ENCODE measurements at regions not wholly inside any gene's neighbourhood (a gene's known extent, or its start where the extent isn't known, plus 50 kb on each side); places are given as distances from the start of the nearest gene placed in this dataset.
"Not testable (repeated sequence)": the region's sequence is repeated elsewhere in the genome, so short reads cannot be mapped to it uniquely, and the experiment has no call there.

DNA sequence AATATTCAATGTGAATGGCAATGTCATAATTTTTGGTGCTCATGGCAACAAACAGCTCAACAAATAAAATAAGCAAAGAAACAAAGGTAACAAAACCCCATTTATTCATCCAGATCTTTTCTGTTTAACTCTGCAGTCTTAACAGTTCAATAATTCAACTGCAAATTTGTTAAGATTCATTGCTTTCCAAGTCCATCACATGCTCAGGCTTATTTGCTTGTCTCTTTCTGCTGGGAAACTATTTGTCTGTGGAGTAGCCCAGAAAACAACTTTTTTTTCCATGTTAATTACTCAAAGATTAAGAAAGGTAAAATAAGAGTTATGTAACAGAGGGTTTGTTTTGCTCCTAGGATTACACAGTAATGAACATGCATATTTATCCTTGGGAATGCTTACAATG, 92.6 kb upstream of the PNPT1 start:
- Histone ChIP-seq H3K4me1 (ENCODE audit: low read length) (no peaks in the 10 kb centered on the region), H3K4me3 (ENCODE audit: low read length) (no peak overlapping the region), H3K9me3 (replicated peaks; ENCODE audit: insufficient read depth, low read length) (no peaks in the 10 kb centered on the region), H4K20me1 (ENCODE audit: insufficient read depth, low read length) (no peaks in the 10 kb centered on the region), H3F3A (ENCODE audit: insufficient read depth, low read length) (no peaks in the 10 kb centered on the region), H3K27me3 (replicated peaks; ENCODE audit: insufficient read depth, low read length) (no peaks in the 10 kb centered on the region), H3K79me2 (ENCODE audit: low read length) (no peaks in the 10 kb centered on the region), H3K27ac (ENCODE audit: low read length) (no peak overlapping the region), H3K4me2 (ENCODE audit: low read depth, low read length) (no peak overlapping the region), H3K36me3 (replicated peaks; ENCODE audit: insufficient read depth, low read length) (no peaks in the 10 kb centered on the region), H3K9ac (ENCODE audit: low read length) (no peak overlapping the region), H3K9me2 (replicated peaks; ENCODE audit: insufficient read depth, low read length) (no peaks in the 10 kb centered on the region), H2AFZ (ENCODE audit: low read length) (no peak overlapping the region)
- TF ChIP-seq, protein P1, sequence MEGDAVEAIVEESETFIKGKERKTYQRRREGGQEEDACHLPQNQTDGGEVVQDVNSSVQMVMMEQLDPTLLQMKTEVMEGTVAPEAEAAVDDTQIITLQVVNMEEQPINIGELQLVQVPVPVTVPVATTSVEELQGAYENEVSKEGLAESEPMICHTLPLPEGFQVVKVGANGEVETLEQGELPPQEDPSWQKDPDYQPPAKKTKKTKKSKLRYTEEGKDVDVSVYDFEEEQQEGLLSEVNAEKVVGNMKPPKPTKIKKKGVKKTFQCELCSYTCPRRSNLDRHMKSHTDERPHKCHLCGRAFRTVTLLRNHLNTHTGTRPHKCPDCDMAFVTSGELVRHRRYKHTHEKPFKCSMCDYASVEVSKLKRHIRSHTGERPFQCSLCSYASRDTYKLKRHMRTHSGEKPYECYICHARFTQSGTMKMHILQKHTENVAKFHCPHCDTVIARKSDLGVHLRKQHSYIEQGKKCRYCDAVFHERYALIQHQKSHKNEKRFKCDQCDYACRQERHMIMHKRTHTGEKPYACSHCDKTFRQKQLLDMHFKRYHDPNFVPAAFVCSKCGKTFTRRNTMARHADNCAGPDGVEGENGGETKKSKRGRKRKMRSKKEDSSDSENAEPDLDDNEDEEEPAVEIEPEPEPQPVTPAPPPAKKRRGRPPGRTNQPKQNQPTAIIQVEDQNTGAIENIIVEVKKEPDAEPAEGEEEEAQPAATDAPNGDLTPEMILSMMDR (IDR thresholded peaks at IDR 0.05; ENCODE audit: low read length) = no peak
- no peak for TF ChIP-seq EZH2 (optimal IDR thresholded peaks at IDR 0.05; ENCODE audit: low read depth, low read length)
- TF ChIP-seq EZH2phosphoT487 (IDR thresholded peaks at IDR 0.05; ENCODE audit: low read length) = no peak
- no peak for DNase-seq

DNA sequence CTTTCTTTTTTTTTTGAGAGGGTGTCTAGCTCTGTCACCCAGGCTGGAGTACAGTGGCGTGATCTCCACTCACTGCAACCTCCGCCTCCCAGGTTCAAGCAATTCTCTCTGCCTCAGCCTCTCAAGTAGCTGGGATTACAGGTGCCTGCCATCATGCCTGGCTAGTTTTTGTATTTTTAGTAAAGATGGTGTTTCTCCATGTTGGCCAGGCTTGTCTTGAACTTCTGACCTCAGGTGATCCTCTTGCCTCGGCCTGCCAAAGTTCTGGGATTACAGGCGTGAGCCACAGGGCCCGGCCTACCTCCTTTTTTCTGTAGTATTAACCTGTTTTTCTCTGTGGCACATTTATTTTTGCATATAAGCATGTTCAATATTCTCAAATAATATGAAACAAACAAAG, 90.1 kb upstream of the PNPT1 start:
- H3K9me2 ChIP-seq (replicated peaks; ENCODE audit: insufficient read depth, low read length); H4K20me1 ChIP-seq (ENCODE audit: insufficient read depth, low read length); H3F3A ChIP-seq (ENCODE audit: insufficient read depth, low read length); H3K27ac ChIP-seq (ENCODE audit: low read length); H3K79me2 ChIP-seq (ENCODE audit: low read length); H2AFZ ChIP-seq (ENCODE audit: low read length); H3K4me3 ChIP-seq (ENCODE audit: low read length); DNase-seq; H3K9me3 ChIP-seq (replicated peaks; ENCODE audit: insufficient read depth, low read length); H3K9ac ChIP-seq (ENCODE audit: low read length); H3K36me3 ChIP-seq (replicated peaks; ENCODE audit: insufficient read depth, low read length); H3K27me3 ChIP-seq (replicated peaks; ENCODE audit: insufficient read depth, low read length); H3K4me2 ChIP-seq (ENCODE audit: low read depth, low read length): not testable (repeated sequence)
- peaks cover 19% of the 10 kb centered on the region for H3K4me1 ChIP-seq (ENCODE audit: low read length)

GRCh38 chr2:55782528-55783173, 89.0 kb upstream of the PNPT1 start:
- Histone ChIP-seq H3K9me2 (replicated peaks; ENCODE audit: insufficient read depth, low read length) (no peaks in the 10 kb centered on the region), H3K4me3 (ENCODE audit: low read length) (no peak overlapping the region), H4K20me1 (ENCODE audit: insufficient read depth, low read length) (no peaks in the 10 kb centered on the region), H3K79me2 (ENCODE audit: low read length) (no peaks in the 10 kb centered on the region), H3K4me1 (ENCODE audit: low read length) (peaks cover 19% of the 10 kb centered on the region), H3K36me3 (replicated peaks; ENCODE audit: insufficient read depth, low read length) (no peaks in the 10 kb centered on the region), H3F3A (ENCODE audit: insufficient read depth, low read length) (peaks cover 10% of the 10 kb centered on the region; the same call in 1 of the 2 replicates), H2AFZ (ENCODE audit: low read length) (no peak overlapping the region), H3K4me2 (ENCODE audit: low read depth, low read length) (no peak overlapping the region), H3K27me3 (replicated peaks; ENCODE audit: insufficient read depth, low read length) (no peaks in the 10 kb centered on the region), H3K9ac (ENCODE audit: low read length) (no peak overlapping the region), H3K9me3 (replicated peaks; ENCODE audit: insufficient read depth, low read length) (no peaks in the 10 kb centered on the region), H3K27ac (ENCODE audit: low read length) (no peak overlapping the region)
- TF ChIP-seq, protein P1 (IDR thresholded peaks at IDR 0.05; ENCODE audit: low read length) = no peak
- TF ChIP-seq EZH2phosphoT487 (IDR thresholded peaks at IDR 0.05; ENCODE audit: low read length) = no peak
- DNase-seq = no peak

DNA sequence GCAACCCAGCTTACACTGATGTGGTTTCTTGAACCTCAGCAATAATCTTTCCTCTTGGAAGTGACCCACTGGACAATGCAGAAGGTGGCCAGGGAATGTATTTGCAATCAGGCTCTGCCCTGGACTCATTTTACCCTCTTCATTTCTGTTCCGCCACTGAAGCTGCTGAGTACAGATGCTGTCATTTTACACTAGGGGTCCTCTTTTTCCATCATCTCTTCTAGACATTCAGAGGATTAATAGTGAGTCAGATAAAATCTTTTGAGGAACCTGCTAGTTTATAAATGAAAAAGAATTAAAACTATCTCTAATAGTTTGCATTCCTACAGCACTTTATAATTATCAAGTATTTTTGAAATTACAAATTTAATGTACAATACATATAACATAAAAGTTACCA, 87.9 kb upstream of the PNPT1 start:
- Histone ChIP-seq H2AFZ (ENCODE audit: low read length) (no peak overlapping the region), H3K9ac (ENCODE audit: low read length) (no peak overlapping the region), H3F3A (ENCODE audit: insufficient read depth, low read length) (peaks cover 10% of the 10 kb centered on the region; the same call in 1 of the 2 replicates), H3K79me2 (ENCODE audit: low read length) (no peaks in the 10 kb centered on the region), H3K4me2 (ENCODE audit: low read depth, low read length) (no peak overlapping the region), H4K20me1 (ENCODE audit: insufficient read depth, low read length) (no peaks in the 10 kb centered on the region), H3K4me1 (ENCODE audit: low read length) (peaks cover 19% of the 10 kb centered on the region), H3K27me3 (replicated peaks; ENCODE audit: insufficient read depth, low read length) (no peaks in the 10 kb centered on the region), H3K9me2 (replicated peaks; ENCODE audit: insufficient read depth, low read length) (no peaks in the 10 kb centered on the region), H3K4me3 (ENCODE audit: low read length) (no peak overlapping the region), H3K27ac (ENCODE audit: low read length) (no peak overlapping the region), H3K9me3 (replicated peaks; ENCODE audit: insufficient read depth, low read length) (no peaks in the 10 kb centered on the region), H3K36me3 (replicated peaks; ENCODE audit: insufficient read depth, low read length) (no peaks in the 10 kb centered on the region)
- DNase-seq = no peak
- TF ChIP-seq EZH2 (optimal IDR thresholded peaks at IDR 0.05; ENCODE audit: low read depth, low read length) (no peak), EZH2phosphoT487 (IDR thresholded peaks at IDR 0.05; ENCODE audit: low read length) (no peak)
- TF ChIP-seq, protein P1 (IDR thresholded peaks at IDR 0.05; ENCODE audit: low read length) = no peak

All from MM.1S (cell line).